OCI-LY3 (cell line): ENCODE measurements at regions not wholly inside any gene's neighbourhood (a gene's known extent, or its start where the extent isn't known, plus 50 kb on each side); places are given as distances from the start of the nearest gene placed in this dataset.
"Not testable (repeated sequence)": the region's sequence is repeated elsewhere in the genome, so short reads cannot be mapped to it uniquely, and the experiment has no call there.

Experiments
- H2AFZ ChIP-seq: fragments of 200-600, 300-600 bp; shearing (Covaris generic); 2 replicates; pipeline ENCODE4 v1.6.0; 2014; ENCODE audit warnings: antibody characterized with exemption, low read depth, low read length
- H3K27ac ChIP-seq: fragments of 200-600, 300-600 bp; sonication (generic); 2 replicates; pipeline ENCODE4 v1.5.1; 2014; ENCODE audit warnings: mild to moderate bottlenecking, low read length, moderate library complexity, mixed read lengths
- H3K27me3 ChIP-seq: fragments of 200-600, 300-600 bp; sonication (generic); 2 replicates; pipeline ENCODE4 v1.6.1; 2014; ENCODE audit warnings: low read depth, low read length, mixed read lengths
- H3K36me3 ChIP-seq: fragments of 200-600, 300-600 bp; sonication (generic); replicated peaks from 2 replicates; pipeline ENCODE3; 2014; ENCODE audit warnings: low read depth, low read length, mixed read lengths
- H3K4me1 ChIP-seq: fragments of 300-600, 200-600 bp; sonication (generic); 2 replicates; pipeline ENCODE4 v1.6.1; 2014; ENCODE audit warnings: low read length, mixed read lengths
- H3K4me2 ChIP-seq: fragments of 200-600, 300-600 bp; sonication (generic); 2 replicates; pipeline ENCODE4 v1.6.1; 2014; ENCODE audit warnings: low read length, mixed read lengths
- H3K4me3 ChIP-seq: fragments of 300-600, 200-600 bp; sonication (generic); 2 replicates; pipeline ENCODE4 v1.5.1; 2014; ENCODE audit warnings: antibody characterized with exemption, mild to moderate bottlenecking, low read length, moderate library complexity
- H3K79me2 ChIP-seq: fragments of 300-600, 200-600 bp; shearing (Covaris generic); 2 replicates; pipeline ENCODE4 v1.6.1; 2014; ENCODE audit warnings: mild to moderate bottlenecking, low read length, mixed read lengths
- H3K9ac ChIP-seq: fragments of 300-600, 200-600 bp; shearing (Covaris generic); 2 replicates; pipeline ENCODE4 v1.6.0; 2014; ENCODE audit warnings: mild to moderate bottlenecking, low read length, moderate library complexity
- H3K9me3 ChIP-seq: fragments of 200-600, 300-600 bp; shearing (Covaris generic); 2 replicates; pipeline ENCODE4 v1.6.1; 2014; ENCODE audit warnings: low read length, mixed read lengths; ENCODE audit not compliant: insufficient read depth
- H4K20me1 ChIP-seq: fragments of 200-600, 300-600 bp; sonication (generic); 2 replicates; pipeline ENCODE4 v1.6.1; 2016; ENCODE audit warnings: low read length, mixed read lengths; ENCODE audit not compliant: insufficient read depth
- CTCF ChIP-seq: fragments of 200-600, 300-600 bp; sonication (generic); IDR thresholded peaks from 2 replicates; pipeline ENCODE4 v1.5.1; 2014; ENCODE audit warnings: antibody characterized with exemption, low read length, low read depth
- EZH2phosphoT487 ChIP-seq: fragments of 200-600 bp; shearing (Covaris generic); IDR thresholded peaks from 2 replicates; pipeline ENCODE4 v1.6.1; 2018; ENCODE audit warnings: antibody characterized with exemption, mixed run types, low read depth

DNA sequence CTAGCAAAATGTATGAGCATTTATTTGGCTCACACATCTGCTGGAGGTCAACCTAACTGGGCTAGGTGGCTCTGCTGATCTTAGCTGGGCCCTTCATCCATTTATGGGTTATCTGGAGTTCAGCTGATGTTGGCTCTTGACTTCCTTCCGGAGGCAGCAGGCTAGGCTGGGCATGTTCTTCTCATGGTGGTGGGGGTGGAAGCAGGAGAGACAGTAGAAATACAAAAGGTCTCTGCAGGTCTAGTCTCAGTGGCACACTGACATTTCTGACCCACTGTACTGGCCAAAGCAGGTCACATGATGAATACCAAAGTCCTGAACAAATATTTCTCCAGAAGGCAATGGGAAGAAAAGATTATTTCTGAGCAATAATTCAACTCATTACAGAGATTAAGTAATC lies 334.6 kb downstream of the CRPPA start:
- TF ChIP-seq EZH2phosphoT487 (no peak), CTCF (no peak)

DNA sequence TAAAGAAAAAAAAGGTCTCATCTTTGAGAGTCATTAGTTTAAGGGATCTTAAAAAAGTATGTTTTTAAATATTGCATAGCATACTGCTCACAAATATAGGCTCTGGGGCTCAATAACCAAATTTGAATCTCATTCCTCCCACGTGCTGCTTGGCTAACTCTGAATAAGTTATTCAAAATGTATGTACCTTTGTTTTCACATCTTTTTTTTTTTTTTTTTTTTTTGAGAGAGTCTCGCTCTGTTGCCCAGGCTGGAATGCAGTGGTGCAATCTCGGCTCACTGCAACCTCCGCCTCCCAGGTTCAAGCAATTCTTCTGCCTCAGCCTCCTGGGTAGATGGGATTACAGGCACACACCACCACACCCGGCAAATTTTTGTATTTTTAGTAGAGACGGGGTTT lies 335.6 kb downstream of the CRPPA start:
- not testable (repeated sequence) for H3K27me3 ChIP-seq, H3K36me3 ChIP-seq, H3K27ac ChIP-seq, H4K20me1 ChIP-seq, H3K9me3 ChIP-seq, H3K4me3 ChIP-seq, H3K79me2 ChIP-seq, H3K4me2 ChIP-seq, H2AFZ ChIP-seq, H3K4me1 ChIP-seq, H3K9ac ChIP-seq

More for the DNA sequence above, 334.6 kb downstream of the CRPPA start:
- no peaks in the 10 kb centered on the region for H3K36me3 ChIP-seq
- no peak overlapping the region for H3K4me3 ChIP-seq
- H3K79me2 ChIP-seq = no peaks in the 10 kb centered on the region
- H3K27me3 ChIP-seq = no peaks in the 10 kb centered on the region
- H2AFZ ChIP-seq = no peak overlapping the region
- H3K27ac ChIP-seq = no peak overlapping the region
- no peaks in the 10 kb centered on the region for H4K20me1 ChIP-seq
- peaks cover 2% of the 10 kb centered on the region; the same call in 1 of the 2 replicates for H3K4me1 ChIP-seq
- H3K9me3 ChIP-seq = no peaks in the 10 kb centered on the region
- H3K9ac ChIP-seq = no peak overlapping the region
- no peak overlapping the region for H3K4me2 ChIP-seq

DNA sequence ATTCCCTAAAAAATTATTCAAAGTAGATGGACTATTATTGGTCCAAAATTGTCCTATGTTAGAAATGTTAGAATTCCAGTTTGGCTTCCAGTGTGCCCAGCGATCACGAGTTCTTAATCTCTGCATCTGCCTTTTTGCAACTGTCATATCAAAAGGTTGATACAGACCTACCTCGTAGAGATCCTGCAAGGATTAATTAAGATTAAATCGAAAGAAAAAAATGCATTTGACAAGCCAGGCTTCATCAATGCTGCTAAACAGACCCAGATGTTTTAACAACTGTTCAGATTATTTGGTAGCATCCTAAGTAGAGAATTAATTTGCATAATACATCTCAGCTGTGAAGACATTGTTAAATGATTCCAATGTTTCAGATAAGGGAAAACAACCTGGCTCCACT lies 336.5 kb downstream of the CRPPA start:
- Histone ChIP-seq H3K79me2 (no peaks in the 10 kb centered on the region), H3K9me3 (no peaks in the 10 kb centered on the region), H3K9ac (no peak overlapping the region), H3K27me3 (no peaks in the 10 kb centered on the region), H2AFZ (no peak overlapping the region), H3K4me3 (no peak overlapping the region), H3K4me1 (no peaks in the 10 kb centered on the region), H3K36me3 (no peaks in the 10 kb centered on the region), H3K4me2 (no peak overlapping the region), H4K20me1 (no peaks in the 10 kb centered on the region), H3K27ac (no peak overlapping the region)
- TF ChIP-seq EZH2phosphoT487 (no peak), CTCF (no peak)

DNA sequence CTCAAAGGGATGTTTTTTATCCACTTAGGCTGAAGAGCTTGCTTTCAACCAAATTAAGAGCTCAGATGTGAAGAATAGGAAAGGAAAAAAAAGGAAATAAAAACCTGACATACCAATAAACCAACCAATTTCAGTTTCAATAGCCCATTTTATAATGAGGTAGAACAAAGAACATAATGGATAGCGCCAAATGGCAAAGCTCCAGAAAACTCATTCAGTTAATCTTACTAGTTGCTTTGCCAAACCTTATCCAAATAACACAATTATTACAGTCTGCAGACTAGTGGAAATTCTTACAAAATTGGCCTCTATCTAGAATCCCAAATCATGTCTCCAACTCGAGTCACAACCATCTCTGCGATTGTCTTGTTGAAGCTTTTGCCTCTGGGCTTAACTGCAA lies 337.0 kb downstream of the CRPPA start:
- TF ChIP-seq EZH2phosphoT487 = no peak
- no peak for TF ChIP-seq CTCF
- Histone ChIP-seq H3K36me3 (no peaks in the 10 kb centered on the region), H3K79me2 (no peaks in the 10 kb centered on the region), H2AFZ (no peak overlapping the region), H4K20me1 (no peaks in the 10 kb centered on the region), H3K27me3 (no peaks in the 10 kb centered on the region), H3K4me3 (no peak overlapping the region), H3K4me2 (no peak overlapping the region), H3K9ac (no peak overlapping the region), H3K4me1 (no peaks in the 10 kb centered on the region), H3K27ac (no peak overlapping the region), H3K9me3 (no peaks in the 10 kb centered on the region)

- Histone ChIP-seq H3K9me3 (no peaks in the 10 kb centered on the region), H3K27me3 (no peaks in the 10 kb centered on the region), H4K20me1 (no peaks in the 10 kb centered on the region), H2AFZ (no peak overlapping the region), H3K4me1 (no peaks in the 10 kb centered on the region), H3K36me3 (no peaks in the 10 kb centered on the region), H3K9ac (no peak overlapping the region), H3K27ac (no peak overlapping the region), H3K4me2 (no peak overlapping the region), H3K79me2 (no peaks in the 10 kb centered on the region), H3K4me3 (no peak overlapping the region)
- TF ChIP-seq EZH2phosphoT487 (no peak), CTCF (no peak)
Measured at GRCh38 chr7:16083931-16084330, 337.4 kb downstream of the CRPPA start.
